Femur (tissue), 1 donor: ENCODE measurements at regions not wholly inside any gene's neighbourhood (a gene's known extent, or its start where the extent isn't known, plus 50 kb on each side); places are given as distances from the start of the nearest gene placed in this dataset.

ENCODE experiments used
- DNase-seq: peaks from one replicate; pipeline ENCODE4 v3.0.0-alpha.2; 2017

- no peak for DNase-seq
These were observed 78.3 kb downstream of the MICALL2 start for GRCh38 chr7:1380821-1381580.

GRCh38 chr7:1382553-1383397, 76.5 kb downstream of the MICALL2 start:
- no peak for DNase-seq

- no peak for DNase-seq
These were observed 75.7 kb downstream of the MICALL2 start for GRCh38 chr7:1383398-1384112.

GRCh38 chr7:1384113-1384415, 75.2 kb downstream of the MICALL2 start:
- no peak for DNase-seq
